C1 segment of cervical spinal cord (tissue), 14 donors: ENCODE measurements at regions not wholly inside any gene's neighbourhood (a gene's known extent, or its start where the extent isn't known, plus 50 kb on each side); places are given as distances from the start of the nearest gene placed in this dataset.
A peak's percentile ranks its signal among the peaks of the same experiment; 100 is the strongest.

ENCODE experiments used
- DNase-seq, 14 donors: peaks; one replicate each; lab custom pipeline; 2025; lab: John Stamatoyannopoulos, UW

GRCh38 chr15:101124731-101125451 is 127.0 kb downstream of the CHSY1 start:
- no peak for DNase-seq

GRCh38 chr15:101123222-101123910 is 128.5 kb downstream of the CHSY1 start:
- DNase-seq = no peak

GRCh38 chr15:101122806-101123205 is 129.0 kb downstream of the CHSY1 start:
- no peak for DNase-seq

- no peak for DNase-seq
Measured at GRCh38 chr15:101122266-101122665, 129.6 kb downstream of the CHSY1 start.

GRCh38 chr15:101121511-101122090 is 130.2 kb downstream of the CHSY1 start:
- DNase-seq = peak in 10 of 14 donors; percentile 7 to 51 (median 42)

GRCh38 chr15:101120987-101121386 is 130.9 kb downstream of the CHSY1 start:
- DNase-seq = peak in 1 of 14 donors; percentile 6

GRCh38 chr15:101120473-101120872 is 131.4 kb downstream of the CHSY1 start:
- no peak for DNase-seq
